ENCODE measurements at regions not wholly inside any gene's neighbourhood (a gene's known extent, or its start where the extent isn't known, plus 50 kb on each side); places are given as distances from the start of the nearest gene placed in this dataset.
"Not testable (repeated sequence)": the region's sequence is repeated elsewhere in the genome, so short reads cannot be mapped to it uniquely, and the experiment has no call there.

- FAIRE-seq = no peak
Observed at GRCh38 chr10:31679936-31680335, 248.7 kb downstream of the ARHGAP12 start.

DNA sequence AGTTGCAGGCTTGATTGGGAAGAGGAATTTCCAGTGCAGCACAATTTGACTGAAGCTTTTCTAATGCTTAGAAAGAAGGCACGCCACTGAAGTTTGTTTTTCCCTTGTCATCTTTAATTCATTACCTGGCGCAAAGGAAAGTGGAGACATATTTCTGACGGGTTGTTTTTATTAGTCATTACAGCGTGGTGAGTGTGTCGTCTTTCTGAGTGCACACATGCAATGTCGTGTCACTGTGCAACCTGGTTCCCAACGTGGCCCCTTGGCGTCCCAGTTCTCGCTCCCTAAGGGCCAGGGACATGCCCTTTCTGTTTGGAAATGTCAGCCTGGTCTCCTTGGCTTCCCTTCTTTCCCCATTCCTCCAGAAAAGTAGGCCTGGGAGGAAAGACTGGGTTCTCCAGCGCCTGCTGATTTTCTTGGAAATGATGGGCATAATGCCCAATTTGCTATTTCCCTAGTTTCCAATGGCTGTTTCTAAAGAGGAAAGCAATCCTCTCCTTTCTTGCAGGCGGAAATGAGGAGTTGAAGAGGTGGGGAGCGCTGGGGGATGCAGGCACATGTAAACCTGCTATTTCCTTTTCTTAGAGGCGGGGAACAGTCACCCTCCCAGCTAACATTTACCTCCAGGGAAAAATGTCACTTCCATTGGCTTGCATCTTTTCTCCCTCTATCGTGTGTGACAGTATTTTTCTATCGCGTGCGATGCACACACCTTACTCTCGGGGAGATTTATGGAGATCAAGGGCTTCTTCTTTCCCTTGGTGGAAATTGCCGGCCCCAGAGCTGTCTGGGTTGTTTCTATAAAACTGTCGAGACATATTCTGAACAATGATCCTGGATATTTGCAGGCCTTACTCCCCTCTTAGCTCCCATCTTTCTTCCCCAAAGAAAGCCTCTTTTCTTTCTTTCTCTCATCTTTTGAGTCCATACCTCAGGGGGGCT is 249.8 kb downstream of the ARHGAP12 start:
- FAIRE-seq = no peak

GRCh38 chr10:31678139-31678536 is 250.5 kb downstream of the ARHGAP12 start:
- no peak for FAIRE-seq

- FAIRE-seq = no peak
Observed at GRCh38 chr10:31677195-31678138, 251.2 kb downstream of the ARHGAP12 start.

- FAIRE-seq = no peak
Observed at GRCh38 chr10:31675726-31676125, 252.9 kb downstream of the ARHGAP12 start.

GRCh38 chr10:31669357-31669756 is 259.3 kb downstream of the ARHGAP12 start:
- no peak for FAIRE-seq

GRCh38 chr10:31668326-31668725 is 260.3 kb downstream of the ARHGAP12 start:
- no peak for FAIRE-seq

DNA sequence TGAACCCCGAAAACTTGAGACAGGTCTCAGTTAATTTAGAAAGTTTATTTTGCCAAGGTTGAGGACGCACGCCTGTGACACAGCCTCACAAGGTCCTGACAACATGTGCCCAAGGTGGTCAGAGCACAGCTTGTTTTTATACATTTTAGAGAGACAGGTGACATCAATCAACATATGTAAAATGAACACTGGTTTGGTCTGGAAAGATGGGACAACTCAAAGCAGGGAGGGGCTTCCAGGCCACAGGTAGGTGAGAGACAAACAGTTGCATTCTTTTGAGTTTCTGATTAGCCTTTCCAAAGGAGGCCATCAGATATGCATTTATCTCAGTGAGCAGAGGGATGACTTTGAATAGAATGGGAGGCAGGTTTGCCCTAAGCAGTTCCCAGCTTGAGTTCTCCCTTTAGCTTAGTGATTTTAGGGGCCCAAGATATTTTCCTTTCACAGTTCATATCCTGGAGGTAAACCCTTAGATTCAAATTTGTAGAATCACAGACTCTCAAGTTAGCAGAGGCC is 262.8 kb downstream of the ARHGAP12 start:
- FAIRE-seq = not testable (repeated sequence)

DNA sequence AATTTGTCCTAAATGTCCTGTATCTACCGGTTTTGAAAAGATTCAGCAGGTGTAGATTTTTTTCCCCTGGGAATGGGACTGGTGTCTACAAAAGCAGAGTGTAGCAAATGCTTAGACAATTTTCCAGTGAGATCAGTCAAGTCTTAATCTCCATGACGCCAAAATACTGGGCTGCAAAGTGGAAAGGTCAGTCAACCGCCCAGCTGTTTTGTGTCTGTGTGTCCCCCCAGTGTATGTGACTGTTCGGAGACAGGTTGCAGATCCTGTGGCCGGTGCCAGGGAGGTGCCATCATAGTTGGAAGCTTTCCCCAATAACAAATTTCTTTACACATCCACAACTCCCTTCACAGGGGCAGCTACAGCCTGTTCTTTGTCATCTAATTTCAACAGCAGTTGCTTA is 263.8 kb downstream of the ARHGAP12 start:
- FAIRE-seq = no peak

DNA sequence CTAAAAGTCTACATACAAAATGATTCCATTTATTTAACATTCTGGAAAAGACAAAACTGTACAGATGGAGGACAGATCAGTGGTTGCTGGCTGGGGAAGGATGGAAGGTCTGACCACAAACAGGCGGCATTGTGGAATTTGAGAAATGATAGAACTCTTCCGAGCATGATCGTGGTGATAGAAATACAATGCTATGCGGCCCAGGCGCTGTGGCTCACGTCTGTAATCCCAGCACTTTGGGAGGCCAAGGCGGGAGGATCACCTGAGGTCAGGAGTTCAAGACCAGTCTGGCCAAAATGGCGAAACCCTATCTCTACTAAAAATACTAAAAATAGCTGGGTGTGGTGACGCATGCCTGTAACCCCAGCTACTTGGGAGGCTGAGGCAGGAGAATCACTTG is 264.6 kb downstream of the ARHGAP12 start:
- not testable (repeated sequence) for FAIRE-seq

DNA sequence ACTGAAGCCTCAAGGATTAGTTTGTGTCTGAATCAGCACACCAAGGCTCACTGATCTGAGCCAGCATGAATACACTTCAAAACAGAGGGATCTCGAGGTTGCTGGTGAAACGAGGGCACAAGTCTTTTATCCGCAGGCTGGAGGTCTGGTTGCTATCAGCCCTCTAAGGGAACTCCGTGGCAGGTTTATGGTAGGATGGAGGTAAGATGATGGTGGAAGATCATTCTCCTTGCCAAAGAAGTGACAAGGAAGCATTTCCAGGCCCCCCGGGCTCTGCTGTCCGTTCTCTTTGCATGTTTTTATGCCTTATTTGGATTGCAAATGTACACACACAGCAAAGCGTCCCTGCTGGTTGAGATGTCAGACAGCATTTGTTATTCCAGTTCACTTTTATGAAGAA is 268.3 kb downstream of the ARHGAP12 start:
- no peak for FAIRE-seq

- FAIRE-seq = no peak
Observed at GRCh38 chr10:31659665-31660064, 269.0 kb downstream of the ARHGAP12 start.

DNA sequence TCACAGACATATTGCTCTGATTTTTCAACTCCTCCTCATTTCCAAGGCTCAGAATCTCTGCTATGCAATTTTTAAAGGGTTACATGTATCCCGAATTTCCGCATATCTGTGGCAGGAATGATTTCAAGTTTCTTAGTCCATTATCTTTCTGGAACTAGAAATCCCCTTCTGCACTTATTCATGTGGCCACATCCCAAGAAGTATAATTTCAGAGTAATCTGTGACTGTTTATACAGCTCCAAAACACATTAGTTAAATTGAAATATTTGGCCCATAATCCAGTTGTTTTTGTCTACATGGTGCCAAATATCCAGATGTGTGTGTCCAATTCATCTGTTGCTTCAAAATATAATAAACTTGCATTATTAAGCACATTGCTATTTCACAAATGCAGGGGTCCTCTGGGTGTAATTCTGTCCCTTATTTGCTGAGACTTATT is 271.2 kb downstream of the ARHGAP12 start:
- no peak for FAIRE-seq

DNA sequence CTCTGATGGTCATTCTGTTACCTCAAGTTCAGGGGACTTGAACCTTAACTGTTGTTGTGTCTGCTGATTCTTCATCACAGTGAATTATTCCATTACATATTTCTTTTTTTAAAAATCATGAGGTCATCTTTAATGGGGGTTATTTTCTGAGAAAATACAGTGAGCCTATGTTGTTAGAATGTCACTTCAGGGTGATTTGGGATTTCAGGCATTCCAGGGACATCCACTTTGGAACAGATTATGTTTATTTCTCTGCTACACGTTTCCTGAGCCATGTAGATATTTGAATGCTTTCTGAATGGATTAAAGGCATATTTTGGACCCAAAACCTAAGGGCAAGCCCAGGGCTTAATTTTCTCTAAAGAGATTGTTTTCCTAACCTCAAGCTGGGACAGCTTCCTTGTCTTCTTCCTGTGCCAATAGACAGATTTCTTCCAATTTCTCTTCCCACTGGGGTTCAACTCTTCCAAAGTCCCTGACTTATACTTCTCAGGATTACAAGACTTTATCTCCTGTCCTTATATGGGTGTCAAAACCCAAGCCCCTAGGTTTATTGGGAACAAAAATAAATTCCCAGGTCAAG is 271.7 kb downstream of the ARHGAP12 start:
- no peak for FAIRE-seq

DNA sequence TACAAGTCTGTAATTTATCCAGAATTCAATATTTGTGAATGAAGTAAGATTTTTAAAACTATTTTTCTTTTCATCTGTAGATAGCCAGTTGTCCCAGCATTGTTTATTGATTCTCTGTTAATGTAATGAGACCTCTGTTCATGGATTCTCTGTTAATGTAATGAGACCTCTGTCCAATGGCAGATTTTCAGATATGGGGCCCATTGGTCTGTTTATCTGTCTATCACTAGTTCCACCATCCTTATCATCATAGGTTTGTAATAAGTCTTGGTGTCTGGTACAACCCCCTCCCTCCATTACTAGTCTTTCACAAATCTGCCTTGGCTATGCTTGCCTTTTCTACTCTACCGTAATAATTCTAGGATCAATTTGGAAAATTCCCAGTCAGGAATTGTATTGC is 276.6 kb downstream of the ARHGAP12 start:
- FAIRE-seq = no peak

GRCh38 chr10:31650010-31650409 is 278.6 kb downstream of the ARHGAP12 start:
- no peak for FAIRE-seq

GRCh38 chr10:31648966-31649365 is 279.7 kb downstream of the ARHGAP12 start:
- FAIRE-seq = no peak

- no peak for FAIRE-seq
Observed at GRCh38 chr10:31647861-31648260, 280.8 kb downstream of the ARHGAP12 start.

- FAIRE-seq = no peak
Observed at GRCh38 chr10:31646519-31646918, 282.1 kb downstream of the ARHGAP12 start.

GRCh38 chr10:31645786-31646185 is 282.8 kb downstream of the ARHGAP12 start:
- FAIRE-seq = no peak

DNA sequence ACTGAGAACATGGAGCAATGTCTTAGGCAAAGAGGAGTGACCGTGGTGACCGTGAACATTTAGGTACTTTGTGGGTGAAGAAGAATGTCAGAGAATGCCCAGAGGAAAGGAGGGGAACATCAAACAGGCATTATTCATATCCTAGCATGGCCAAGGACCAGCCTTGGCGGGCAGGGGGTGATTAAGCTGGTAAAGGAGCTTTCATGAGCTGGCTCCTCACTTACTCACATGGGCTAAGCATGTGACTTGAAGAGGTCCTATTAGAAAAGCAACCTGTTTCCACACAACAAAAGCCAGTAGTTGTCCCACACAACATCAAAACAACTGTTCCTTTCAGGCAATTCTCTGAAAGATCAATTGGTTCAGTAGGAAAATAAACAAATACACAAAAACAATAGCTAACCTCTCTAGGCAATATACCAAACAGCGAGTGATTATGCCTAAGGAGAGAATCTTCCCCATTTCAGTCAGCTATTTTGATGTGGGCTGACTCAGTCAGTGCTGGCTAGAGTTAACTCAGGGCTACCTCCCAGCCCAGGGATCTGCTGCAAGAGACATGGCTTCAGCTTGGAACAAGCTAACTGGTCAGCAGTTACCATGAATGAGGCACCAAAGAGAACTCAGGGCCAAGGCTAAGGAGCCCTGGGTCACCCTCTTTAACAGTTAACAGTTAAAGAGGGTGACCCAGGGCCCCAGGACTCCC is 283.5 kb downstream of the ARHGAP12 start:
- FAIRE-seq = no peak

- no peak for FAIRE-seq
Observed at GRCh38 chr10:31642281-31642680, 286.4 kb downstream of the ARHGAP12 start.

Measured in A204.1 (cell line).